ENCODE measurements at regions not wholly inside any gene's neighbourhood (a gene's known extent, or its start where the extent isn't known, plus 50 kb on each side); places are given as distances from the start of the nearest gene placed in this dataset.
A peak's percentile ranks its signal among the peaks of the same experiment; 100 is the strongest.

DNA sequence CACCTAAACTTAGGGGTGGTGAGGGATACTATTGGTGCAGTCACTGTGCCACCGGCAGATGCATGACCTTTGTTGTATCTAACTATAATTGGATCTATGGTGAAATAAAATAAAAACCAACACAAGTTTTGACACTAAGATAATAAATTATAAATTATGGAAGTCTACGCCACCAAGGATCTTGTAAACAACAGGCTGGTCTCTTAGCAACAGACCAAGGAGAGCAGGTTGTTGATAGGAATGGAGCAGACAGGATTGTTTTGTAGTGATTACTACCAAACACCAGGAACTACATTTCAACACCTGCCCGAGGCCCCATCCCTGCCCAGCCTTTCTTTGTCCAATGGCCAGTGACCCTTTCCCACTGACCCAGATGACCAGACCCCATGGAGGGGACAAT, 1178.0 kb downstream of the VRK1 start:
- TF ChIP-seq, protein P1, sequence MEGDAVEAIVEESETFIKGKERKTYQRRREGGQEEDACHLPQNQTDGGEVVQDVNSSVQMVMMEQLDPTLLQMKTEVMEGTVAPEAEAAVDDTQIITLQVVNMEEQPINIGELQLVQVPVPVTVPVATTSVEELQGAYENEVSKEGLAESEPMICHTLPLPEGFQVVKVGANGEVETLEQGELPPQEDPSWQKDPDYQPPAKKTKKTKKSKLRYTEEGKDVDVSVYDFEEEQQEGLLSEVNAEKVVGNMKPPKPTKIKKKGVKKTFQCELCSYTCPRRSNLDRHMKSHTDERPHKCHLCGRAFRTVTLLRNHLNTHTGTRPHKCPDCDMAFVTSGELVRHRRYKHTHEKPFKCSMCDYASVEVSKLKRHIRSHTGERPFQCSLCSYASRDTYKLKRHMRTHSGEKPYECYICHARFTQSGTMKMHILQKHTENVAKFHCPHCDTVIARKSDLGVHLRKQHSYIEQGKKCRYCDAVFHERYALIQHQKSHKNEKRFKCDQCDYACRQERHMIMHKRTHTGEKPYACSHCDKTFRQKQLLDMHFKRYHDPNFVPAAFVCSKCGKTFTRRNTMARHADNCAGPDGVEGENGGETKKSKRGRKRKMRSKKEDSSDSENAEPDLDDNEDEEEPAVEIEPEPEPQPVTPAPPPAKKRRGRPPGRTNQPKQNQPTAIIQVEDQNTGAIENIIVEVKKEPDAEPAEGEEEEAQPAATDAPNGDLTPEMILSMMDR (IDR thresholded peaks at IDR 0.05; ENCODE audit: low read depth, low read length): no peak
- Histone ChIP-seq H3K4me3 (ENCODE audit: low read depth, low read length) (no peak overlapping the region), H3K9me3 (ENCODE audit: severe bottlenecking) (no peaks in the 10 kb centered on the region), H3K27me3 (ENCODE audit: insufficient read depth, low read depth, severe bottlenecking) (peaks cover 72% of the 10 kb centered on the region), H3K36me3 (no peaks in the 10 kb centered on the region), H3K27ac (no peak overlapping the region)
- DNase-seq: no peak

GRCh38 chr14:97975962-97976361, 1178.8 kb downstream of the VRK1 start:
- Histone ChIP-seq H3K27ac (no peak overlapping the region), H3K4me3 (ENCODE audit: low read depth, low read length) (no peak overlapping the region), H3K27me3 (ENCODE audit: insufficient read depth, low read depth, severe bottlenecking) (peaks cover 73% of the 10 kb centered on the region), H3K36me3 (no peaks in the 10 kb centered on the region), H3K9me3 (ENCODE audit: severe bottlenecking) (no peaks in the 10 kb centered on the region)
- DNase-seq: no peak
- TF ChIP-seq, protein P1 (IDR thresholded peaks at IDR 0.05; ENCODE audit: low read depth, low read length): no peak

GRCh38 chr14:97976861-97977260, 1179.7 kb downstream of the VRK1 start:
- H3K4me3 ChIP-seq (ENCODE audit: low read depth, low read length): no peak overlapping the region
- DNase-seq: no peak
- H3K27ac ChIP-seq: no peak overlapping the region
- TF ChIP-seq, protein P1 (IDR thresholded peaks at IDR 0.05; ENCODE audit: low read depth, low read length): no peak
- H3K27me3 ChIP-seq (ENCODE audit: insufficient read depth, low read depth, severe bottlenecking): peaks cover 72% of the 10 kb centered on the region
- no peaks in the 10 kb centered on the region for H3K36me3 ChIP-seq
- no peaks in the 10 kb centered on the region for H3K9me3 ChIP-seq (ENCODE audit: severe bottlenecking)

DNA sequence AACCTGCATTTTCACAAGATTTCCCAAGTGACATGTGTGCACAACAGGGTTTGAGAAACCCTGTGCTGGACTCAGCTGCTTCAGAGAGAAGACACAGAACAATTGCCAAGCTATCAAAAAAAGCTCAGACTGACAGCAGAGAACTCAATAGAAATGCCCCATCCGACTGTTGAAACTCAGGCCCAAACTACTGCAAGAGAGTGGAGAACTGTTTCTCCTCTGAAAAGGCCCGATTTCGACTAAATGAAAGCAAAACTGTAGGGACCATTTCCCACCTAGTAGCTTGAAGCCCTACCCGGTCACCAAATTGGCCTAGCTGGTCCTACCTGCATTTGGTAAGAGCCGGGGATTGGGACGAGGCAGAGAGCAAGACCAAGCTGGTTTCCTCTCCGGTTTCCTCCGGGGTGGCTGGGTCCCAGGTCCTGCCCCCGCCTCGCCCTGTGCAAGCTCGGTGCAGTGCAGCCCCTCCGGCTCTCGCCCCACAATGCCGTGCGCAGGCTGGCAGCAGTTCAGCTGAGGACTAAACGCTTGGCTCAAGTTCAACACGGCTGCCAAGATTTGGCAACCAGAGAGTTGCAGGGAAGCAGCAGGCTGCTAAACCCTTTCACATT, 1180.6 kb downstream of the VRK1 start:
- Histone ChIP-seq H3K4me3 (ENCODE audit: low read depth, low read length) (no peak overlapping the region), H3K9me3 (ENCODE audit: severe bottlenecking) (no peaks in the 10 kb centered on the region), H3K36me3 (no peaks in the 10 kb centered on the region), H3K27me3 (ENCODE audit: insufficient read depth, low read depth, severe bottlenecking) (peaks cover 75% of the 10 kb centered on the region), H3K27ac (no peak overlapping the region)
- DNase-seq: no peak
- TF ChIP-seq, protein P1 (IDR thresholded peaks at IDR 0.05; ENCODE audit: low read depth, low read length): no peak

GRCh38 chr14:97978341-97978740, 1181.2 kb downstream of the VRK1 start:
- TF ChIP-seq, protein P1 (IDR thresholded peaks at IDR 0.05; ENCODE audit: low read depth, low read length): peak; percentile 49
- Histone ChIP-seq H3K27ac (no peak overlapping the region), H3K4me3 (ENCODE audit: low read depth, low read length) (no peak overlapping the region), H3K27me3 (ENCODE audit: insufficient read depth, low read depth, severe bottlenecking) (peaks cover 78% of the 10 kb centered on the region), H3K36me3 (no peaks in the 10 kb centered on the region), H3K9me3 (ENCODE audit: severe bottlenecking) (no peaks in the 10 kb centered on the region)
- DNase-seq: peak; percentile 62

DNA sequence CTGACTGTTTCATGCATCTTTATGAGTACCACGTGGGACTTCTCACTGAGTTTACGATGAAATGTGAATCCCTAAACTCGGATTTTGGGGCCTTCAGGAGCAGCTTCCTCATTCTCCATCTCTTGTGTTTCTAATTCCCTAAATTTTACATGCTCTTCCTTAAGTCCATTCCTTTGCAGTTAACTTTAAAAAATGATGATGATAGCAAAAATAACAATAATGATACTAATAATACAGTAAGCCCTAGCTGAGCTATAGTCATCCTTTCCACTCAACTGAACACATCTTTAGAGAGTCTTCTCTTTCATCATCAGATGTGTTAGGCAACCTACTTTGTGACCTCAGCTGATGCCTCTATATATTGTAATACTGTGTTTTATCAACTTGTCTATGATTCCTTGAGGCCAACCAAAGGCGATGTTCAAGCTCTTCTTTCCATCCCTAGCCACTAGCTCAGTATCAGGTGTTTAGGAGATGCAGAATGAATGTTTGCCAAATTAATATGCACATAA, 1196.4 kb downstream of the VRK1 start:
- Histone ChIP-seq H3K27ac (no peak overlapping the region), H3K36me3 (no peaks in the 10 kb centered on the region), H3K27me3 (ENCODE audit: insufficient read depth, low read depth, severe bottlenecking) (peaks cover 81% of the 10 kb centered on the region), H3K9me3 (ENCODE audit: severe bottlenecking) (no peaks in the 10 kb centered on the region), H3K4me3 (ENCODE audit: low read depth, low read length) (no peak overlapping the region)
- TF ChIP-seq, protein P1 (IDR thresholded peaks at IDR 0.05; ENCODE audit: low read depth, low read length): no peak
- no peak for DNase-seq
